HG03159 (cell line): ENCODE measurements at regions not wholly inside any gene's neighbourhood (a gene's known extent, or its start where the extent isn't known, plus 50 kb on each side); places are given as distances from the start of the nearest gene placed in this dataset.
A peak's percentile ranks its signal among the peaks of the same experiment; 100 is the strongest.

Source experiments
- ATAC-seq: cut with Tn5 transposase; IDR thresholded peaks from one replicate; pipeline ENCODE4 v1.9.1; 2021; ENCODE audit warnings: mild to moderate bottlenecking, moderate library complexity; ENCODE audit not compliant: unreplicated experiment

DNA sequence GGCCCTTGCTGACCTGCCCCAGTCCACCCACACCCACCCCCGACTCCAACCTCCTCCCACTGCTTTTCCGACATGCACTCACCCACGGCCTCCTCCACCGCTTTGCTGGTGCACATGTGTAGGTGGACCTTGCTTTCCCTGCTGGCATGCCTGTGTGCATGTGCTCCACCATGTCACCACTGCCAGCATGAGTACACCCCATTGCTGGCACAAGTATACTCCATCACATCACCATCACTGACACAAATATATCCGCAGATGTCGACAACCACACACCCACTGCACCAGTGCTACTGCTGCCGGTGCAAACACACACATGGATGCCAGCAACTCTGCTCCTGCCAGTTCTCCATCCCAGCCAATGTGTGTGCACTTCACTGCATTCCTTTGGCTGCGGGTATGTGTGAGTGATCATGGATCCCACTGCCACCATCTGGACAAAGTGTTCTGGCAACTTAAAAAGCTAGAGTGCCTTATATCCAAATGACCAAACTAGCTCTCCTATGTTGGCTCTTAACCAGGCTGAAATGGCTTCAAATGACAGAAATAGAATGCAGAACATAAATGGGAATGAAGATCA lies 1072.3 kb downstream of the RAPGEF2 start:
- no peak for ATAC-seq

DNA sequence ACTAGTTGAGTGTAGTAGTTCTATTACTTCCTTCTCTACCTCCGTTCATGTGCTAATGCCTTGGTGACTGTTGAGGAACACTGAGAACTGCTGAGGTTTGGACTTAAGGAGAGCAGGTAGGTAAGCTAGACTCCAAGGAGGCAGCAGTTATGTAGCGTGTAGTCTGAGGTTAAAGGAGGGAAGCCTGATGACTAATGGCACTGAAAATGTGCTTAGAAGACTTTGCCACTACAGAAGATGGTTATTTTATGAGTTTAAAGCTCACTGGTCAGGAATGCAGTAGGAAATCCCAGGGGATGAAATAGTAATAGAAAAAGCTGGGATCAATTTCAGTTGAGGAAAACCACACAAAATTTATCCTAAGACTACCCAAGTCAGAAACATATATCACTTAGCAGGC lies 1077.3 kb downstream of the RAPGEF2 start:
- no peak for ATAC-seq

DNA sequence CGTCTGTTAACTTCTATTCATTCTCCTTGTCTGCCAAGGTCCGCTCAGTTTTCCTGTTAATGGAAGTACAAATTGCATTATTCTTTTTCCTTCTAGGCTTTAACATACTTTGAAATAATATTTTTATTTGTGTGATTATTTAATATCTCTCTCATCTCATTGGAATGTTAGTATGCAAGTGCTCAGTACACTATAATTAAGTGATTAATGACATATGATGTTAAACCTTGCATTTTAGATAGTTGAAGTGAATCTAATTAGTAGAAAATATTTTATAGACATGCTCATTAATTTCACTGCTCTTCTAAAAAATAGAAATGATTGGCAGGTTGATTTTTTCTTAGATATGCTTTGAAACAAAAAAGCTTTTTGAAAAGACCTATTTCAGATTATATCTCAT lies 1079.8 kb downstream of the RAPGEF2 start:
- ATAC-seq = no peak

DNA sequence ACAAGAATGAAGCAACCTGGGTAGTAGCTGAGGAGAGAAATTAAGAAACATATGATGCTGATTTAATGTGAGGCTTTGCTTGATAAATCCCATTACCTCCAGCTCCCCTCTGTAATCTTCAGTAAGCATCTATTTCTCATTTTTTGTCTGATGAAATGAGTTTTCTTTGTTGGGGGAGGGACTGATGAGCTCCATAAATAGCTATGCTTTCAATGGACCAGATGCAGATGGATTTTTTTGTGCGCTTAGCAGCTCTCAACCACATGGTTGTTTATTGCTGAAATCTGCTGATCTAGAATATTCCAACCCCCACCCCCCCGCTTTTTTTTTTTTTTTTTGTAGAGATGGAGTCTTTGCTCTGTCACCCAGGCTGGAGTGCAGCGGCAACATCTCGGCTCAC lies 1082.0 kb downstream of the RAPGEF2 start:
- no peak for ATAC-seq

DNA sequence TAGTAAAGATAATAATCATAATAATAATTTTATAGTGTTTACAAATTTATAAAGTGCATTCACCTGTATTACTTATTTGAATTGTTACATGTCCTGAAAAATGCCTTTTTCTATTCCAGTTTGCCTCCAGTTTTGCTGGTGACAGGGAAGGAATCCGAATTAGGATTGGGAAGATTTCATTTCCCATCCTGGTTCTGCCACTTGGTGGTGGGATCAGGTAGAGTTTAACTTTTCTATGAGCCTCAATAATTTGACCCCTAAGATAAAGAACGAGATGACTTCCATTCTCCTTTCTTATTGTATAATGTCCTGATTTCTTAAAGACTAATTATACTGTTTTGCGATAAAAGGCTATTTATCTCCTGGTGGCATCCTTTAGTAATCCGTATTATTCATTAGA lies 1090.9 kb downstream of the RAPGEF2 start:
- no peak for ATAC-seq

DNA sequence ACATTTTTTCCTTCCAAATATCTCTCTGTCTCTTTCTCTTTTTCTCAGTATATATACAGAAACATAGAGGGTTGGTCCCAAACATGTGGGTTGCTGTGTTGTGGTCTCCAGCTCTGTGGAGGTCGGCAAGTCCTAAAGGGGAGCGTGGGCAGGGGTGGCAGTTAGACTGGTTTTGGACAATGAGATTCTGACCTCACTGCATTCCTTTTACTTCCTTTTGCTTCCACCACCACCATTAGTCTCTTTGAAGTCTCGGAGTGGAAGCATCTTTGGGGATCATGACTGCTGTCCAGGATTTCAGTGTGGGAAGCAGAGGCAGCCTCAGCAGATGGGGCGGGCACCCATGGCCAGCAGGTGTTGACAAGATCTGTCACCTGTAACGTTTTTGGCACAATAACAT lies 1091.8 kb downstream of the RAPGEF2 start:
- ATAC-seq = no peak

DNA sequence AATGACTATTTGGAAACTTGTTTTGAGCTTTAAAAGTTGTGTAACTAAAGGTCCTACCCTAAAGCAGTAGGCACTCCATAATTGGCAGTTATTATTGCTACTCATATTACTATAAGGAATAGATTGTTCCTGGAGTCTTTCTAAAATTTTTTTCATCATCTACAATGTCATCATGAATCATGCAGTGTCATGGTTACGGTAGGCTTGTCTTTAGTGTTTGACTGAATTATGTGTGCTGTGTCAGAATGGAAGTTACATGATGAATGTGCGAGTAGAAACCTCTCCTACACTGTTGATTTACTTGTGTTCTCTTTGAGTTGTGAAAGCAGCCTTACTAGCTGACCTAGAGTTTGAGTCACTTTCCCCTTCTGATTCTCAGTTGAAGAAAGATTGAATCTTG lies 1099.9 kb downstream of the RAPGEF2 start:
- peak; percentile 45 for ATAC-seq

DNA sequence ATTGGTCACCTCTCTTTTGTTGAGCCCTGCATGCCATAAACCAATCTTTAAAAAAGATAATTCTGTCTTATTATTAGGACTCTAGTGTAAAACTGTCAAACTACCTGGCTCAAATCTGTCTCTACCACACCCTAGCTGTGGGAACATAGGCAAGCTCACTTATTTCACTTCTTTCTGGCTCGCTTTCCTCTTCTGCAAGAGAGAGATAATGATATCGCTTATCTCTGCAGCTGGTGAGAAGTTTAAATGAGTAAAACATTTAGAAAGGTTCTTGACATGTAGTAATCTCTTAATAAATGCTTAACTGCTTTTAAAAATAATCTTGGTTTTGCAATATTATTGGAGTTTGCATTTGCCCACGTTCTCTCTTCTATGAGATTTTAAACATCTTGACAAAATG lies 1109.2 kb downstream of the RAPGEF2 start:
- ATAC-seq = no peak

DNA sequence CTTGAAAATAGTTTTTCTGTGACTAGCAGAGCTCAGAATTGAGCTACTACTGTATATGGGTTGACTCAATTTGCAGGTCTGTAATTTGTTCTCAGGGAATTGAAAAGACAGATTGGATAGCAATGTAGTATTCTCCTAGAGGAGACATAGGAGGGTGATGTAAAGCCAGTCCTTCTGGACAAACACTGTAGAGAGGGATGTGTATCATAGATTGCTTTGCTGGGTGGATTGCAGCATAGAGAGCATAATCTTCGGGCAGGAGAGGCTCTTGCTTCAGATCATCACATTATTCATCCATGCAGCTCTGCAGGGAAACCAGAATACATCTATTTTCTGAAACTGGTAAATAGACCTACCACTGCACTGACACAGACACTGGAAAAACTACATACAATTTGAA lies 1110.5 kb downstream of the RAPGEF2 start:
- no peak for ATAC-seq

DNA sequence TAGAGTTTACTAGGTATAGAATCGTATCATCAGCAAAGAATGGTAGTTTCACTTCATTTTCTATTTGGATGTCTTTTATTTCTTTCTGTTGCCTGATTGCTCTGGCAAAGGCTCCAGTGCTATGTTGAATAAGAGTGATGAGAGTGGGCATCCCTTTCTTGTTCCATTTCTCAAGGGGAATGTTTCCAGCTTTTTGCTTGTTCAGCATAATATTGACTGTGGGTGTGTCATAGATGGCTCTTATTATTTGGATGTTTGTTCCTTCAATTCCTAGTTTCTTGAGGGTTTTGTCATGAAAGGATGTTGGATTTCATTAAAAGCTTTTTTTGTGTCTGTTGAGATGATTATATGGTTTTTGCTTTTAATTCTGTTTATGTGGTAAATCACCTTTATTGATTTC lies 1114.5 kb downstream of the RAPGEF2 start:
- ATAC-seq = no peak

DNA sequence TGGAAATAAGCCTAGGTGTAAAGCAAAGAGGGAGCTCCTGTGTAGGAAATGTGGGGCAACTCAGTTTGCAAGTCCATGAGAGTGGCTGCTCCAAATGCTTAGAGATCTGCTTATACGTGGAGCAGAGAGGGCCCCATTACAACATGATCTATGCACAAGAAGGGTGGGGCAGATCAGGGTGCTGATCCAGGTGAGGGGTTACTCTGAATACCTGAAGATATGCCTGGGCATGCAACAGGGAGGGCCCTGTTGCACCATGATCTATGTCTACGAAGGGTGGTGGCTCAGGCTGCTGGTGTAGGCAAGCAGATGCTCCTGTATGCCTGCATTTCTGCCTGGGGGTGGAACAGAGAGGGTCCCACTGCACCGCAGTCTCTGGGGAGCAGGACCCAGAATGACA lies 1121.2 kb downstream of the RAPGEF2 start:
- no peak for ATAC-seq

DNA sequence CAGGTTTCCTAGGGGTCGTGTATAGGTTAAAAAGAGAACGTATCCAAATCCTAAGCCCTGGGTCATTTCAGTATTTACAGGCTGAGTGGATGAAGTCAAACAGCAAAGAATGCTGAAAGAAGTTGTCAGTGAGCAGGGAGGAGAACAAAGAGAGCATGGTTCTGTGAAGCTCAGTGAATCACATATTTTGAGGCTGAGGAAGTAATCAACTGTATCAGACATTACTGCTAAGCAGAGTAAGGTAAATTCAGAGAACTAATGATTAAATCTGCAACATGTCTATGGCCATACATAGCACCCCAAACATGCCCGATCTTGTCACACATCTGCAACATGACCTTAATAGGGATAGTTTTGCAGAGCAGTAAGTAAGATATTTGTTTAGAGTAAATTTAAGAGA lies 1130.3 kb downstream of the RAPGEF2 start:
- no peak for ATAC-seq

DNA sequence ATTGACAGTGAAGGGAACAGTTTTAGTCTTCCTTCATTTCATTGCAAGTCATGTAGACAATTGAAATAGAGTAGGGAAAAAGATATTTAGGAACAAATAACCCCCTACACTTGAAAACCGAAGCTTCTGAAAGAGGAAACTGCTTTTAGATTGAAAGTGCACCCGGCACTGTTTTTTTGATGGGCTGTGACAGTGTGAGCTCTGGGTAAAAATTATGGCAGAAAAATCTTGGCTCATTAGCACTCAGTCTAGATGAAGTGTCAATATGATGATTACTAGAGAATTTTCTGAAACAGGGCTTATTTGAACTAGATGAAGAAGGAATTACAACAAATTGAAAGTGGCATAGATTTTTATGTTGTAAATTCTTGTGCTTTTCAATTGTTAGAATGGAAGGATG lies 1132.4 kb downstream of the RAPGEF2 start:
- no peak for ATAC-seq

DNA sequence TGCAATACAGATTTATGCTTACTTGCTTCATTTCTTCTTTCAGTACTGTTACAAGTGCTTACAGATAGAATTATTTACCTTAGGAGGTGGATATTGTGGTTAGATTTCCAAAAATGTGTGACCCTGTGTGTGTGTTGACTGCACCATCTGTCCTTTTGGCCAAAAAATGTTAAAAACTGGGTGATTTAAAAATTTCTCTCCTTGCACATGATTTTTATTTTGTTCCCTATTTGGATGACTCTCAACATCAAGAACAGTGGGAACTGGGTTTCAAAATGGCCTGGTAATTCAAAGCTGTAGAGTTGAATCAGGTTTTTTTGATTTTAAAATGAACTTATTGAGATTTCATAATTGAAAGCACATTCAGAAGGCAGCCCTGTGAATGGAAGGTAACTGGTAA lies 1132.9 kb downstream of the RAPGEF2 start:
- ATAC-seq = no peak

DNA sequence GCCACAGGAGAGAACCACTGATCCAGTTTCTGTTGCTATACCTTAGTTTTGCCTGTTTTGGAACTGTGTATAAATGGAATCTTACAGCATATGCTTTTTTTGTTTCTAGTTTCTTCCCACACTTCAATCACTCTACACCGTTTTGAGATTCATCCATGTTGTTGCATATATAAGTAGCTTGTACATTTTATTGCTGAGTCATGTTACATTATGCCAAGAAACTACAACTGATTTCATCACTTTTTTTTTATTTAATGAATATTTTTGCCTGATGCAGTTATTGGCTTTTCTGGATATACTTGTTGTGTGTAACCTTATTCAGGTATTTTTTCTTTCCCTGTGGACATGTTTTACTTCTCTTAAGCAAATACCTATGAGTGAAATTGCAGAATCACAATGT lies 1135.9 kb downstream of the RAPGEF2 start:
- ATAC-seq = no peak

DNA sequence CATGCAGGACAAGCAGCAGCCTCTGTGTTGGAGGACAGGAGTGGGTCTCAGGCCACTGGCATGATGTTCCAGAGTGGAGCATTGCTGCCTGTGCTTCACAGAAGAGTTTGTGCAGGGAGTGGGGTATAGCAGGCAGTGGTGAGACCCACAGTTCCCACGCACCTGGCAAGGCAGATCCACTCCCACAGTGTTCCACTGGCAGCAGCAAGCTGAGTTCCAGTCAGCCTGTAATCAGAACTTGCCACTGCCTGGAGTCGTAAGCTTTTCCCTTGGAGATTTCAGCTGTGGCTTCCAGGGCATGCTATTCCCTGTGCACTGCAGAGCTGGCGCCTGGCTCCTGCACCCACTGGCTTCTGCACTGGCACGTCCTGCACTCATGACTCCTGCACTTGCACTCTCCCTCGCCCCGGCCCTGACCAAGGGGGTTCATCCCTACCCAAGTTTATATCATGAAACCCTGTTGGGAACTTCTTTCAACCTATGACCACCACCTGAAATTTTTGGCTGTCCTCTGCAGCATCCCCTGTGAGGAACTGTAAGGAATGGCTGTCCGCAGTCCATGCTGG lies 1144.3 kb downstream of the RAPGEF2 start:
- no peak for ATAC-seq

DNA sequence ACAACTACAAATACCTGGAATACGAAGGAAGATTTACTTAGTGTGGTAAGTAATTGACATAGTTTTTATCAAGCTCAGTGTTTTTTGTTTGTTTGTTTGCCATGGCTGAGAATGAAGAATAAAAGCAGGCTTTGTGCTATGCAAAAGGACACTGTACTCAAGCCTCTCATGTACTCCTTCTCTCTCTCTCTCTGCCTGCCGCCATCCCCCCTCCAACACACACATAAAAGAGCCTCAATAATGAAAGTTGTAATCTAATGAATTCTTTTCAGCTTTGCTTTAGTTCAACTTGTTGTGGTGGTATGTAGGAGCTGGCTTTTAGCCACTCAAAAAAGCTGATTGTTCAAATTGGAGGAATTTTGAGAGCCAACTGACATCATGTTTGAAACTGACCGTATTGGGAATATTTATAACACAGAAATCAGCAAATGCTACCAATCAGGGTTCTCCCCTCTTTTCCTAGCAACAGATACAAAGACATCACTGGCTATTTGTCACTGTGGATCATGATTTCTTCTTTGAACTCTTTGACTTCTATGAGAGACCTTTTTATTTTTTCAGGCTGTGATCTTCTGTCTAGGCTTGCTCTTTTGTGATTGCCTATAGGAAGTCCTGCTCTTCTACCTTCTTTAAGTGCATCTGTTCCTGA lies 1148.8 kb downstream of the RAPGEF2 start:
- no peak for ATAC-seq

DNA sequence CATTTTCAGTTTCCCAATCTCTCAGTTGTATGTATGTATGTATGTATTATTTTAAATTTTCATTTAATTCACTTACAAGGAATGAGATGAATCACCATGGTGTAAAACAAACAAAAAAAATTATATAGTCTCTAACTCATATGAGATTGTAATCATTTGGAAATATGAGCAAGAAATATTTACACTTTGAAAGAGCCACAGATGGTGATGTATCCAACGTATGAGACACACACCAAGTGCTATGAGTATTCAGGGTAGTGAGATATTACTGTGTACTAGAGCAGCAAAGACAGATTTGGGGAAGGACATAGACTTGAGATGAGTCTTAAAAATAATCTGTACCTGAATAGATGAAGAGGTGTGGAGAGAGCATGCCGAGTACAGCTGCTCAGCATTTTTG lies 1154.4 kb downstream of the RAPGEF2 start:
- ATAC-seq = no peak

DNA sequence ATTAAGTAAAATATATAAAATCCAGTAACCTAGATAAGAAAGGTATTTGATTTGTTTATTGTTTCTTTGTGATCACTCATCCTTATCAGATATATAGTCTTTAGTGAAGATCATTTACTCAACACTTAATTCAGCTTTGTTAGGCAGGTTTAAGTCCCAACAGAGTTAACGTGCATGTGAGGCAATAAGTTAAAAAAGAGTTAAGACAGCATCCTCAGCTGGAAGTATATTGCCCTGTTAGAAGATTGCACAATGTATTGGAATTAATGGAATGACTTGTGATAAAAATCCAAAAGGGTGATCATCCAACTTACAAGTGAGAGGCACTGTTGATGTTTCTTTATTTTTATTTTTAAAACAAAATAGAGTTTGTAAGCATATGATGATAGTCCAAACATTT lies 1162.1 kb downstream of the RAPGEF2 start:
- ATAC-seq = no peak

DNA sequence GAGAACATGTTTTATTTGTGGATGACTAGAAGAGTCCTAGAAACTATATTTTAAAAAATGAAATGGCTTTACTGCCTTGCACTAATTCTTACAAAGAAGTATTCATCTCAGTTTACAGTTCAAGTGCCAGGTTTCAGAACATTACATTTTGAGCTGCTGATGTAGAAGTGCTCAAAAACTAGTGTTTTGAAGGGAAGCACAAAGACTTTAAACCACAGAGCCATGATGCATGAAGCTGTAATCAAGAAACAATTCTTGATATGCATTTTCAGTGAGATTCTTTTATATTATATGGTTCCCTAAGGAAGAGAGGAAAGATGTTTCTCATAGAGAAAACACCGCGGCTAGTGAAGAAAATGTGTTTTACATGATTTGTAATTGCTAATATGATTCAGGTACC lies 1163.0 kb downstream of the RAPGEF2 start:
- no peak for ATAC-seq

DNA sequence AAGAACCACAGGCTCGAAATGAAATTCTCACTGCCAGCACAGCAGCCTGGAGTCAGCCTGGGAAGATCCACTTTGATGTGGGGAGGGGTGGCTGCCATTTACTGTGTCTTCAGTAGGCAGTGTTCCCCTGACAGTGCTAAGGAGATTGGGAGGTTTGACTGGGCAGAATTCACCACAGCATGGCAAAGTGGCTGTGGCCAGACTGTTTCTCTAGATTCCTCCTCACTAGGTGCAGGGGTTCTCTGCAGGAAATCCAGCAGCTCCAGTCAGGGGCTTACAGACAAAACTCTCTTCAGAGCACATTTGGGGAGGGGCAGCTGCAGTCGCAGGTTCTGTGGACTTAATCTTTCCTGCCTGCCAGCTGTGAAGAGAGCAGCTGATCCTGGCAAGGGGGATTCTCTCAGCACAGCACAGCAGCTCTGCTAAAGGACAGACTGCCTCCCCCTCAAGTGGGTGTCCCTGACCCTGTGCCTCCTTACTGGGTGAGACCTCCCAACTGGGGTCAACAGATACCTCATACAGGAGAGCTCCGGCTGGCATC lies 1174.0 kb downstream of the RAPGEF2 start:
- ATAC-seq = no peak

DNA sequence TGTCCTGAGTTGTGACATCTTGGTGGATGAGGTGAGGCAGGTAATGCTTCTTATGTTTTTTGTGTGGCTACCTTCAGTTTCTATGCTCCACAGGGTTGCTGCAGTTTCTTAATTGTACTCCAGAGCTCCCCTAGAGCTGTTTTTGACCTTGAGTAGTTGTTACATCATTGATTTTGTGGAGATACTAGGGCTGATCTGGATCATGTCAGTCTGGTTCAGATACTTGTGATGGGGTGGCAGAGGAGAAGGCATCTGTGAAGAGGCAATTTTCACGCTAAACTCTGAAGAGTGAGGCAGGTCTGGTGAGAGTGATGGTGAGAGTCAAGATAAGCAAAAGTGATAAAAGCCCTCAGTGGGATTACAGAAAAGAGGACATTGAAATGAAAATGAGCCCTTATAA lies 1180.2 kb downstream of the RAPGEF2 start:
- no peak for ATAC-seq

DNA sequence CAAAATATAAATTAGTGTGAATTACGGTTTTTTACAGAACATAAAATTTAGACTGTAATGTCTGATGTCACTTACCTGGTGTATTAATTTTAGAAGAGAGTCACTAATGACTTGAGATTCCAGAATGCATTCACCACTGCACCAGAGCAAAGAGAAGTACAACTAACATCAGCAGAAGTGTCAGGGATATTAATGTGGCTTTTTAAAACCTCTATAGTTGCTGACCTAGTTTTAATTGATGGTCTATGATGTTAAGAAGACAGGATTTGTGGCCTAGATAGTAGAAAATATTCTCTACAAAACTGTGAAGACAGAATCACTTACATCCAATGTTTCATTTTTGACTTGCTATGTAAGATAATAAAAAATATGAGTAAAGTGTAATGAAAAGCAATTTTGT lies 1181.6 kb downstream of the RAPGEF2 start:
- ATAC-seq = no peak
